HG03575 (cell line): ENCODE measurements at regions not wholly inside any gene's neighbourhood (a gene's known extent, or its start where the extent isn't known, plus 50 kb on each side); places are given as distances from the start of the nearest gene placed in this dataset.

Experiments
- ATAC-seq: cut with Tn5 transposase; IDR thresholded peaks from one replicate; pipeline ENCODE4 v1.9.1; 2021; ENCODE audit not compliant: unreplicated experiment, insufficient number of reproducible peaks, low FRiP score; ENCODE audit errors: extremely low read depth

- no peak for ATAC-seq
Observed at GRCh38 chr15:70440416-70441138, 322.8 kb downstream of the UACA start.

- ATAC-seq, result no peak
Observed at GRCh38 chr15:70439880-70440279, 323.5 kb downstream of the UACA start.

- no peak for ATAC-seq
Observed at GRCh38 chr15:70439304-70439877, 324.0 kb downstream of the UACA start.

- no peak for ATAC-seq
Observed at GRCh38 chr15:70438776-70439175, 324.6 kb downstream of the UACA start.

GRCh38 chr15:70437882-70438451 is 325.4 kb downstream of the UACA start:
- ATAC-seq, result no peak

- ATAC-seq, result no peak
Observed at GRCh38 chr15:70437089-70437488, 326.3 kb downstream of the UACA start.

GRCh38 chr15:70436428-70436827 is 326.9 kb downstream of the UACA start:
- no peak for ATAC-seq

GRCh38 chr15:70435872-70436271 is 327.5 kb downstream of the UACA start:
- ATAC-seq, result no peak

- ATAC-seq, result no peak
Observed at GRCh38 chr15:70435369-70435768, 328.0 kb downstream of the UACA start.

GRCh38 chr15:70433586-70434324 is 329.6 kb downstream of the UACA start:
- no peak for ATAC-seq

GRCh38 chr15:70432924-70433495 is 330.3 kb downstream of the UACA start:
- no peak for ATAC-seq

- ATAC-seq, result no peak
Observed at GRCh38 chr15:70431854-70432253, 331.5 kb downstream of the UACA start.

GRCh38 chr15:70430069-70430468 is 332.4 kb upstream of the TLE3 start:
- no peak for ATAC-seq

GRCh38 chr15:70429056-70429722 is 331.5 kb upstream of the TLE3 start:
- ATAC-seq, result no peak

GRCh38 chr15:70428211-70428822 is 330.6 kb upstream of the TLE3 start:
- no peak for ATAC-seq

GRCh38 chr15:70427167-70428120 is 329.7 kb upstream of the TLE3 start:
- ATAC-seq, result no peak

- ATAC-seq, result no peak
Observed at GRCh38 chr15:70426096-70426821, 328.5 kb upstream of the TLE3 start.
